ENCODE measurements at regions not wholly inside any gene's neighbourhood (a gene's known extent, or its start where the extent isn't known, plus 50 kb on each side); places are given as distances from the start of the nearest gene placed in this dataset.
"Not testable (repeated sequence)": the region's sequence is repeated elsewhere in the genome, so short reads cannot be mapped to it uniquely, and the experiment has no call there.

- Mint-ChIP-seq H3K27me3 (no peaks in the 10 kb centered on the region), H3K27ac (no peak overlapping the region), H3K4me1 (no peaks in the 10 kb centered on the region), H3K9me3 (no peaks in the 10 kb centered on the region), H3K4me3 (no peak overlapping the region), H3K36me3 (ENCODE audit: low read depth) (no peaks in the 10 kb centered on the region)
- no peak for DNase-seq
- ATAC-seq, result no peak
Measured at GRCh38 chr7:82668676-82669075, 225.1 kb upstream of the CACNA2D1 start.

GRCh38 chr7:82665966-82666507 lies 222.5 kb upstream of the CACNA2D1 start:
- ATAC-seq (no peak), DNase-seq (no peak)
- H3K9me3 Mint-ChIP-seq, result no peaks in the 10 kb centered on the region
- H3K27ac Mint-ChIP-seq, result no peak overlapping the region
- no peaks in the 10 kb centered on the region for H3K27me3 Mint-ChIP-seq
- H3K36me3 Mint-ChIP-seq (ENCODE audit: low read depth), result no peaks in the 10 kb centered on the region
- H3K4me3 Mint-ChIP-seq, result no peak overlapping the region
- H3K4me1 Mint-ChIP-seq, result no peaks in the 10 kb centered on the region

DNA sequence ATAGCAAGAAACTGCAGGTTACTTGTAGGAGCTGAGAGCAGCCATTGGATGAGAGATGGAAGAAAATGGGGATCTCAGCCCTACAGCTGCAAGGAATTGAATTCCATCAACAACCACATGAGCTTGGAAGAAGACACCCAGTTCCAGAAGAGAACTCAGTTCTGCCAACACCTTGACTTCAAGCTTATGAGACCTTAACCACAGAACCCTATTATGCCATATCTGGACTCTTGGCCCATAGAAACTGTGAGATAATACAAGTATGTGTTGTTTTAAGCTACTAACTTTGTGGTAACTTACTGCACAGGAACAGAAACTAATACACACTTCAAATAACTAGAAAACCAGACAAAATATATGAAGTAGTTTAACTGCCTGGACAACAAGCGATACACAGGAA lies 212.4 kb upstream of the CACNA2D1 start:
- Mint-ChIP-seq H3K9me3 (peaks cover 9% of the 10 kb centered on the region), H3K4me3 (no peak overlapping the region), H3K27ac (no peak overlapping the region), H3K4me1 (no peaks in the 10 kb centered on the region), H3K36me3 (ENCODE audit: low read depth) (no peaks in the 10 kb centered on the region), H3K27me3 (no peaks in the 10 kb centered on the region)
- DNase-seq (no peak), ATAC-seq (no peak)

DNA sequence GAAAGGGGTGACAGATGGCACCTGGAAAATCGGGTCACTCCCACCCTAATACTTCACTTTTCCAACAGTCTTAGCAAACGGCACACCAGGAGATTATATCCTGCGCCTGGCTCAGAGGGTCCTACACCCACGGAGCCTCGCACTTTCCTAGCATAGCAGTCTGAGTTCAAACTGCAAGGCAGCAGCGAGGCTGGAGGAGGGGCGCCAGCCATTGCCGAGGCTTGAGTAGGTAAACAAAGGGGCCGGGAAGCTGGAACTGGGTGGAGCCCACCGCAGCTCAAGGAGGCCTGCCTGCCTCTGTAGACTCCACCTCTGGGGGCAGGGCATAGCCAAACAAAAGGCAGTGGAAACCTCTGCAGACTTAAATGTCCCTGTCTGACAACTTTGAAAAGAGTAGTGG lies 206.5 kb upstream of the CACNA2D1 start:
- not testable (repeated sequence) for H3K36me3 Mint-ChIP-seq (ENCODE audit: low read depth); H3K27me3 Mint-ChIP-seq; DNase-seq; H3K4me3 Mint-ChIP-seq; ATAC-seq; H3K4me1 Mint-ChIP-seq; H3K27ac Mint-ChIP-seq
- H3K9me3 Mint-ChIP-seq, result peaks cover 12% of the 10 kb centered on the region

DNA sequence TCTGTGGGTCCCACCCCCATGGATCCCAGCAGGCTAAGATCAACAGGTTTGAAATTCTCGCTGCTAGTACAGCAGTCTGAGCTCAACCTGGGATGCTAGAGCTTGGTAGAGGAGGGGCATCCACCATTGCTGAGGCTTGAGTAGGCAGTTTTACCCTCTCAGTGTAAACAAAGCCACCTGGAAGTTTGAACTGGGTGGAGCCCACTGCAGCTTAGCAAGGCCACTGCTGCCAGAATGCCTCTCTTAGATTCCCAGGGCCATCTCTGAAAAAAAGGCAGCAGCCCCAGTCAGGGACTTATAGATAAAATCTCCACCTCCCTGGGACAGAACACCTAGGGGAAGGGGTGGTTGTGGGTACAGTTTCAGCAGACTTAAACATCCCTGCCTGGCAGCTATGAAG lies 190.0 kb upstream of the CACNA2D1 start:
- Mint-ChIP-seq H3K27me3 (no peaks in the 10 kb centered on the region), H3K27ac (no peak overlapping the region), H3K4me1 (no peaks in the 10 kb centered on the region), H3K9me3 (no peaks in the 10 kb centered on the region), H3K4me3 (no peak overlapping the region), H3K36me3 (ENCODE audit: low read depth) (no peaks in the 10 kb centered on the region)
- ATAC-seq, result no peak
- DNase-seq, result no peak

DNA sequence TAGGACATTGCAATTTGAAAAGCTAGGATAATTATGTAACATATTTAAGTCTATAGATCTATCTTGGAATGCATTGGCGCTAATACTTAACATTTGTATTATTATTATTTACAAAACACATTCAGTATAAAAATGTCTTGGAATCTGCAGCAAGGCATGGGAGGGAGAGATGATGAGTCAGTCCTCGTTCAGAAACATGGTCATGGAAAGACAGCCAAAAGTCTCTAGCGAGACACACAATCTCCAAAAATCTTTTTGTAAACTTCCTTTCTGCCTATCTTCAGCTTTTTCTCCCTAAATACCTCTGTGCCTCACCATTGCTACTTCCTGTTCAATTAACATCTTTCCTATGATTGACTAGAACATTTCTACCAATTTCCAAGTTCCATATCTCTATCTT lies 188.4 kb upstream of the CACNA2D1 start:
- ATAC-seq, result no peak
- Mint-ChIP-seq H3K4me1 (no peaks in the 10 kb centered on the region), H3K9me3 (no peaks in the 10 kb centered on the region), H3K36me3 (ENCODE audit: low read depth) (no peaks in the 10 kb centered on the region), H3K4me3 (no peak overlapping the region), H3K27me3 (no peaks in the 10 kb centered on the region), H3K27ac (no peak overlapping the region)
- no peak for DNase-seq

DNA sequence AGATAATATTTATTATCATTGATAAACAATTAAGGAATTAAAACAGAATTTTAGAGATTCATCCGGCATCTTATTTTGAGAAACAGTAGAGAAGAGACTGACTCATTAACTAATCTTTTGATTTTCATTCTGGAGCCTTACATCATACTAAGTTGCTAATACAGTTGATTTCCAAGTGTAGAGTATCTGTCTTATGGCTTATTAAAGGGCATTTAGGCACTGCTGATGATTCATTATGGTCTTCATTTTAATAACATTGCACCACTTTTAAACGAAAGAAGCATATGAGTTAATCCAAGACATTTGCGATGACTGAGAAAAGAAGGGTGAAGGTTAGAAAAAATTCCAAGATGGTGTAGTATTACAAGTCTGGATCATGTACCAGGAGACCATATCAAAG lies 186.0 kb upstream of the CACNA2D1 start:
- Mint-ChIP-seq H3K36me3 (ENCODE audit: low read depth) (no peaks in the 10 kb centered on the region), H3K4me3 (no peak overlapping the region), H3K4me1 (no peaks in the 10 kb centered on the region), H3K9me3 (no peaks in the 10 kb centered on the region), H3K27me3 (no peaks in the 10 kb centered on the region), H3K27ac (no peak overlapping the region)
- DNase-seq (no peak), ATAC-seq (no peak)

- Mint-ChIP-seq H3K4me1 (no peaks in the 10 kb centered on the region), H3K36me3 (ENCODE audit: low read depth) (no peaks in the 10 kb centered on the region), H3K27me3 (no peaks in the 10 kb centered on the region), H3K9me3 (peaks cover 4% of the 10 kb centered on the region), H3K27ac (no peak overlapping the region), H3K4me3 (no peak overlapping the region)
- DNase-seq, result no peak
- ATAC-seq, result no peak
Measured at GRCh38 chr7:82625377-82625776, 181.8 kb upstream of the CACNA2D1 start.

GRCh38 chr7:82624965-82625364 lies 181.4 kb upstream of the CACNA2D1 start:
- DNase-seq (no peak), ATAC-seq (no peak)
- H3K27me3 Mint-ChIP-seq, result no peaks in the 10 kb centered on the region
- no peak overlapping the region for H3K4me3 Mint-ChIP-seq
- no peak overlapping the region for H3K27ac Mint-ChIP-seq
- peaks cover 4% of the 10 kb centered on the region for H3K9me3 Mint-ChIP-seq
- no peaks in the 10 kb centered on the region for H3K4me1 Mint-ChIP-seq
- H3K36me3 Mint-ChIP-seq (ENCODE audit: low read depth), result no peaks in the 10 kb centered on the region

DNA sequence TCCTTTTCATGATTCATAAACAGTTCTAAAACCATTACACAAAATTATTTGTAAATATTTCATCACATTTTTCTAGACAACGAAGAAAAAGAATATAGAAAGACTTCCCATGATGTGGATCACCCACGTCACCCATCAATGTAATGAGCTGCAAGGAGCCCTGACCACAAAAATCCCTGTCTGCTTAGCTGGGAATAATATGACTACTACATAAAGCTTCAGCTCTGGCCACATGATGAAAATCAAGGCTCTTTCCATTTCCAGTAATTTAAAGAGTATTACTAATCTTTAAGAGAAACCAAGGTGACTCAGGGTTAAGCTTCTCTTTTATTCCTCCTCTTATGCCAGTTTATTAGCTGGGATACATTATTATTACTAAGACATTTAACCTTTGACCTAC lies 180.8 kb upstream of the CACNA2D1 start:
- H3K4me3 Mint-ChIP-seq, result no peak overlapping the region
- ATAC-seq (no peak), DNase-seq (no peak)
- no peak overlapping the region for H3K27ac Mint-ChIP-seq
- peaks cover 4% of the 10 kb centered on the region for H3K9me3 Mint-ChIP-seq
- no peaks in the 10 kb centered on the region for H3K36me3 Mint-ChIP-seq (ENCODE audit: low read depth)
- no peaks in the 10 kb centered on the region for H3K4me1 Mint-ChIP-seq
- no peaks in the 10 kb centered on the region for H3K27me3 Mint-ChIP-seq

DNA sequence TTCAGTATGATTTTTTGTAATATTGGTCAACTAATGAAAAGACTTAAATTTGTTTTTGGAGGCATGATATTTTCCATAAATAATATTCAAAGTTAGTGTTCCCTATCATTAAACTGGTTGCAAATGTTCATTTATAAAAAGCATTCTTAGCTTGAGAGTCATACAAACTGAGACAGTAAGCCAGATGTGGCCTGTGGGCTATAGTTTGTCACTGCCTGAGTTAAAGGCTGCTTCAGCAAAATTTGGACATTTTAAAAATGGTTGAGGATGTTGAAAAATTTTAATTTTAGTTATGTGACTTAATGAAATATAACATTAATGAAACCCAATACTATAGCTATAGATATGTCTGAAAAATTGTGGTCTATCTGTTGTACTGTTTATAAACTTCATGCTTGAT lies 180.2 kb upstream of the CACNA2D1 start:
- no peaks in the 10 kb centered on the region for H3K36me3 Mint-ChIP-seq (ENCODE audit: low read depth)
- H3K4me3 Mint-ChIP-seq, result no peak overlapping the region
- no peak for DNase-seq
- H3K27ac Mint-ChIP-seq, result no peak overlapping the region
- ATAC-seq, result no peak
- H3K27me3 Mint-ChIP-seq, result no peaks in the 10 kb centered on the region
- H3K9me3 Mint-ChIP-seq, result peaks cover 4% of the 10 kb centered on the region
- H3K4me1 Mint-ChIP-seq, result no peaks in the 10 kb centered on the region

GRCh38 chr7:82617156-82617555 lies 173.6 kb upstream of the CACNA2D1 start:
- Mint-ChIP-seq H3K4me1 (no peaks in the 10 kb centered on the region), H3K4me3 (no peak overlapping the region), H3K9me3 (peaks cover 4% of the 10 kb centered on the region), H3K27ac (no peak overlapping the region), H3K27me3 (no peaks in the 10 kb centered on the region), H3K36me3 (ENCODE audit: low read depth) (no peaks in the 10 kb centered on the region)
- DNase-seq (no peak), ATAC-seq (no peak)

- H3K9me3 Mint-ChIP-seq, result no peaks in the 10 kb centered on the region
- no peaks in the 10 kb centered on the region for H3K27me3 Mint-ChIP-seq
- no peak for ATAC-seq
- H3K4me1 Mint-ChIP-seq, result no peaks in the 10 kb centered on the region
- no peak overlapping the region for H3K27ac Mint-ChIP-seq
- H3K4me3 Mint-ChIP-seq, result no peak overlapping the region
- no peak for DNase-seq
- H3K36me3 Mint-ChIP-seq (ENCODE audit: low read depth), result no peaks in the 10 kb centered on the region
Measured at GRCh38 chr7:82616059-82616728, 172.6 kb upstream of the CACNA2D1 start.

DNA sequence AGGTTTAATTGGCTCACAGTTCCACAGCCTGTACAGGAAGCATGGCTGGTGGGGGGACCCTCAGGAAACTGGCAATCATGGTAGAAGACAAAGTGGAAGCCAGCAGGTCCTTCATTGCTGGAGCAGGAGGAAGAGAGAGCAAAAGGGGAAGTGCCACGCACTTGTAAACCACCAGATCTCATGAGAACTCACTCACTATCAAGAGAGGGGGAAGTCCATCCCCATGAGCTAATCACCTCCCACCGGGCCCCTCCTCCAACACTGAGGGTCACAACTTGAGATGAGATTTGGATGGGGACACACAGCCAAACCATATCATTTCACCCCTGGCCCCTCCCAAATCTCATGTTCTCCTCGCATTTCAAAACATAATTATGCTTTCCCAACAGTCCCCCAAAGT lies 171.9 kb upstream of the CACNA2D1 start:
- Mint-ChIP-seq H3K27ac (no peak overlapping the region), H3K27me3 (no peaks in the 10 kb centered on the region), H3K9me3 (no peaks in the 10 kb centered on the region), H3K36me3 (ENCODE audit: low read depth) (no peaks in the 10 kb centered on the region), H3K4me1 (no peaks in the 10 kb centered on the region), H3K4me3 (no peak overlapping the region)
- DNase-seq, result no peak
- no peak for ATAC-seq

GRCh38 chr7:82609746-82610145 lies 166.2 kb upstream of the CACNA2D1 start:
- H3K4me1 Mint-ChIP-seq, result no peaks in the 10 kb centered on the region

More at GRCh38 chr7:82609746-82610145, 166.2 kb upstream of the CACNA2D1 start:
- no peak overlapping the region for H3K4me3 Mint-ChIP-seq
- no peak overlapping the region for H3K27ac Mint-ChIP-seq
- H3K9me3 Mint-ChIP-seq, result no peaks in the 10 kb centered on the region
- H3K36me3 Mint-ChIP-seq (ENCODE audit: low read depth), result no peaks in the 10 kb centered on the region
- ATAC-seq, result no peak
- DNase-seq, result no peak
- H3K27me3 Mint-ChIP-seq, result no peaks in the 10 kb centered on the region

All from activated naive CD8-positive, alpha-beta T cell treated with anti-CD3 and anti-CD28 coated beads, Interleukin-2, amount 50 U/mL, for 24 hours (primary cell).